ENCODE measurements at regions not wholly inside any gene's neighbourhood (a gene's known extent, or its start where the extent isn't known, plus 50 kb on each side); places are given as distances from the start of the nearest gene placed in this dataset.

DNA sequence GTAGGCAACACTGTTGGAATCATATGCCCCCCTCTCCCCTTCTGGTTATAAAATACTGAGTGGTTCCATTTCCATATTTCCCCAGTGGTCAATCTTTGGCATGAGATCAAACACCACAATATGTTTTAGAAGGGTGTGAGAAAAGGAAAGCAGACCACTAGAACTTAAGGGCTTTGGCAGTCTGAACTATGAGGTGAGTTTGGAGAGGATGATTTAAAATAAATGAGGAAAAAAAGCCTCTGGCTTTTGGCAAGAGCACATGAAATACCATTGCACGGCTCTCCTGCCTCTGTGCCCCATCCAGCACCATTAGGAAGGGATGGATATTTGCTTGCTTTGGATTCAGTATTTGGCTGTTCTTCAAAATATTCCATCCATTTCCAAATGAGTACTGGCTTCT lies 339.5 kb upstream of the C1orf87 start:
- TF ChIP-seq, protein P1, sequence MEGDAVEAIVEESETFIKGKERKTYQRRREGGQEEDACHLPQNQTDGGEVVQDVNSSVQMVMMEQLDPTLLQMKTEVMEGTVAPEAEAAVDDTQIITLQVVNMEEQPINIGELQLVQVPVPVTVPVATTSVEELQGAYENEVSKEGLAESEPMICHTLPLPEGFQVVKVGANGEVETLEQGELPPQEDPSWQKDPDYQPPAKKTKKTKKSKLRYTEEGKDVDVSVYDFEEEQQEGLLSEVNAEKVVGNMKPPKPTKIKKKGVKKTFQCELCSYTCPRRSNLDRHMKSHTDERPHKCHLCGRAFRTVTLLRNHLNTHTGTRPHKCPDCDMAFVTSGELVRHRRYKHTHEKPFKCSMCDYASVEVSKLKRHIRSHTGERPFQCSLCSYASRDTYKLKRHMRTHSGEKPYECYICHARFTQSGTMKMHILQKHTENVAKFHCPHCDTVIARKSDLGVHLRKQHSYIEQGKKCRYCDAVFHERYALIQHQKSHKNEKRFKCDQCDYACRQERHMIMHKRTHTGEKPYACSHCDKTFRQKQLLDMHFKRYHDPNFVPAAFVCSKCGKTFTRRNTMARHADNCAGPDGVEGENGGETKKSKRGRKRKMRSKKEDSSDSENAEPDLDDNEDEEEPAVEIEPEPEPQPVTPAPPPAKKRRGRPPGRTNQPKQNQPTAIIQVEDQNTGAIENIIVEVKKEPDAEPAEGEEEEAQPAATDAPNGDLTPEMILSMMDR (conservative IDR thresholded peaks at IDR 0.05; ENCODE audit: low read depth, low read length), result no peak
- no peak for TF ChIP-seq EZH2 (IDR thresholded peaks at IDR 0.05; ENCODE audit: borderline replicate concordance, low read depth, low read length, poor library complexity, severe bottlenecking)

Data from A673 (cell line).